ENCODE measurements at regions not wholly inside any gene's neighbourhood (a gene's known extent, or its start where the extent isn't known, plus 50 kb on each side); places are given as distances from the start of the nearest gene placed in this dataset.

GRCh38 chr5:142531977-142532780 is 153.7 kb downstream of the FGF1 start:
- H3K4me3 ChIP-seq = no peak overlapping the region
- H3K9me3 ChIP-seq = peaks cover 4 to 17% of the 10 kb centered on the region in 2 donors
- intact Hi-C loops (cut with DNase I; ENCODE audit: low total_unique reads) = no loop called here
- no peak for DNase-seq (ENCODE audit: low spot score in 2 of 2)
- H3K27ac ChIP-seq = no peak overlapping the region
- no peaks in the 10 kb centered on the region for H3K36me3 ChIP-seq
- TF ChIP-seq POLR2A (IDR thresholded peaks at IDR 0.05) (no peak), POLR2AphosphoS5 (IDR thresholded peaks at IDR 0.05) (no peak)
- TF ChIP-seq, protein P1, sequence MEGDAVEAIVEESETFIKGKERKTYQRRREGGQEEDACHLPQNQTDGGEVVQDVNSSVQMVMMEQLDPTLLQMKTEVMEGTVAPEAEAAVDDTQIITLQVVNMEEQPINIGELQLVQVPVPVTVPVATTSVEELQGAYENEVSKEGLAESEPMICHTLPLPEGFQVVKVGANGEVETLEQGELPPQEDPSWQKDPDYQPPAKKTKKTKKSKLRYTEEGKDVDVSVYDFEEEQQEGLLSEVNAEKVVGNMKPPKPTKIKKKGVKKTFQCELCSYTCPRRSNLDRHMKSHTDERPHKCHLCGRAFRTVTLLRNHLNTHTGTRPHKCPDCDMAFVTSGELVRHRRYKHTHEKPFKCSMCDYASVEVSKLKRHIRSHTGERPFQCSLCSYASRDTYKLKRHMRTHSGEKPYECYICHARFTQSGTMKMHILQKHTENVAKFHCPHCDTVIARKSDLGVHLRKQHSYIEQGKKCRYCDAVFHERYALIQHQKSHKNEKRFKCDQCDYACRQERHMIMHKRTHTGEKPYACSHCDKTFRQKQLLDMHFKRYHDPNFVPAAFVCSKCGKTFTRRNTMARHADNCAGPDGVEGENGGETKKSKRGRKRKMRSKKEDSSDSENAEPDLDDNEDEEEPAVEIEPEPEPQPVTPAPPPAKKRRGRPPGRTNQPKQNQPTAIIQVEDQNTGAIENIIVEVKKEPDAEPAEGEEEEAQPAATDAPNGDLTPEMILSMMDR (IDR thresholded peaks at IDR 0.05) = no peak
- H3K4me1 ChIP-seq = no peaks in the 10 kb centered on the region
- no peaks in the 10 kb centered on the region for H3K27me3 ChIP-seq

DNA sequence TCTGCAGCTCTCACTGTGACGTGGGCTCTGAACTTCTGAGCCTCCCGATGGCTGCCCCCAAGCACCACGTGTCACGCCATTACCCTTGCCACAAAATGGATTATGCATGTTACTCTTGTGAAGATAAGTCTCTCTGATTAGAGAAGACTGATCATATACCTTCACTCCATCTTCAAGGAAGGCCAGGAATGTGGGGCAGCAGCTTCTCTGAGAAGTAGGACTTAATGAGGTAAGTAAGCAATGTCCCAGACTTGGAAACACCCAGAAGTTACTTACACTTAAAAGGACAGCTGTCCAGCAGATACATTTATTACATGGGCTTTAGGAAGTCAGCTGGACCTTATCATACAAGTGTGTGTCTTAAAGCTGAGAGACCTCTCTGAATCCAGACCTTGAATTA is 155.0 kb downstream of the FGF1 start:
- no peak for TF ChIP-seq POLR2AphosphoS5 (IDR thresholded peaks at IDR 0.05)
- no peak for TF ChIP-seq POLR2A (IDR thresholded peaks at IDR 0.05)
- TF ChIP-seq, protein P1 (IDR thresholded peaks at IDR 0.05) = no peak
- H3K9me3 ChIP-seq = peaks cover 4 to 16% of the 10 kb centered on the region in 2 donors
- intact Hi-C loops (cut with DNase I; ENCODE audit: low total_unique reads) = no loop called here
- no peak for DNase-seq (ENCODE audit: low spot score in 2 of 2)
- no peaks in the 10 kb centered on the region for H3K27me3 ChIP-seq
- H3K4me1 ChIP-seq = no peaks in the 10 kb centered on the region
- H3K27ac ChIP-seq = no peak overlapping the region
- H3K4me3 ChIP-seq = no peak overlapping the region
- no peaks in the 10 kb centered on the region for H3K36me3 ChIP-seq

DNA sequence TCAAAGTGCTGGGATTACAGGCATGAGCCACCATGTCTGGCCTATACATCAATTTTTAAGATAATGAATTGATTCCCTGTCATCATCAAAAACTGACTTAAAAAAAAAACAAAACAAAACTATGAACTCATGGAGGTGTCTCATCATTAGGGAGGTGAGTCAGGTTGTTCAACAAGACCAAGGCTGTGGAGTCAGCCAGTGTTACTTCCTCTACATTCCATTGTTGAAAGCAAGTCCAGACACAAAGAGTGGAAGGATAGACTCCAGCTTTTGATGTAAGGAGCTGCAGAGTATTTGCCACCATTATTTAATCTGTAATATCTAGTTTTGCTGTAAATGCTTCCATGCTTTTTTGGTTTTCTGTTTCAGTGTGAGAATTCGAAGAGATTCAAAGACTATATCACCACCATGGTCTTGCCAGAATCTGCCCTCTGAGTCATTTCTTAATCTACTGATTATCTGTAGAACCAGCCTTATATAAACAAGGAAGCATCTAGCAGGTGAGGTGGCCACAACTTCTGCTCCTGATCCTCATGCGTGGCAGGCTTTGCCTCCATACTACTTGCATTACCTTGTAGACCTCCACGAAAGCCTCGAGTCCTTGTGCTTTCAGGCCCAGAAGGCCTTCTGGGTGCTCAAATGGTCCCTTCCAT is 156.1 kb downstream of the FGF1 start:
- Histone ChIP-seq H3K4me3 (no peak overlapping the region), H3K36me3 (no peaks in the 10 kb centered on the region), H3K27ac (no peak overlapping the region), H3K4me1 (no peaks in the 10 kb centered on the region), H3K9me3 (peaks cover 0 to 5% of the 10 kb centered on the region in 2 donors), H3K27me3 (no peaks in the 10 kb centered on the region)
- TF ChIP-seq POLR2AphosphoS5 (IDR thresholded peaks at IDR 0.05) (no peak), POLR2A (IDR thresholded peaks at IDR 0.05) (no peak)
- TF ChIP-seq, protein P1 (IDR thresholded peaks at IDR 0.05) = no peak
- intact Hi-C loops (cut with DNase I; ENCODE audit: low total_unique reads) = no loop called here
- no peak for DNase-seq (ENCODE audit: low spot score in 2 of 2)

- no peak for TF ChIP-seq POLR2AphosphoS5 (IDR thresholded peaks at IDR 0.05)
- no peak for TF ChIP-seq POLR2A (IDR thresholded peaks at IDR 0.05)
- TF ChIP-seq, protein P1 (IDR thresholded peaks at IDR 0.05) = no peak
- intact Hi-C loops (cut with DNase I; ENCODE audit: low total_unique reads) = no loop called here
- no peaks in the 10 kb centered on the region for H3K4me1 ChIP-seq
- no peak for DNase-seq (ENCODE audit: low spot score in 2 of 2)
- no peaks in the 10 kb centered on the region for H3K9me3 ChIP-seq
- no peaks in the 10 kb centered on the region for H3K36me3 ChIP-seq
- H3K27me3 ChIP-seq = no peaks in the 10 kb centered on the region
- no peak overlapping the region for H3K27ac ChIP-seq
- H3K4me3 ChIP-seq = no peak overlapping the region
Measured at GRCh38 chr5:142527664-142528295, 158.1 kb downstream of the FGF1 start.

DNA sequence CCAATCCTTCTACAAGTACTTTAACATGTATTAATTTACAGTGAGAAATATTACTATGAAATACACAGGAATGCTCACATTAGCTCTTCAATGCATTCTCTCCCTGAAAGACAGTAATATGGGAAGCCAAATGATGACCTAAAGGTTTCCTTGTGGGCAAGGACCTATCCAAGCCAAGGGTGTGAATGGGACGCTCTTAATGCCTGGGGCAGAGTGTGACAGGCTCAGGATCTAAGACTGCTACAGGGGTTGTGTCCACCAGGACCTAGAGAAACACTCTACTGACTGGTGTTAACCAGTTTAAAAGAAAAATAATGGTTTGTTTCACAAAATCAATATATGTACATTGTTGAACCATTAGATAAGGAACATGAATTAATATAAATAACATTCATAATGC is 158.7 kb downstream of the FGF1 start:
- Histone ChIP-seq H3K27me3 (no peaks in the 10 kb centered on the region), H3K4me3 (no peak overlapping the region), H3K9me3 (no peaks in the 10 kb centered on the region), H3K36me3 (no peaks in the 10 kb centered on the region), H3K27ac (no peak overlapping the region), H3K4me1 (no peaks in the 10 kb centered on the region)
- intact Hi-C loops (cut with DNase I; ENCODE audit: low total_unique reads) = no loop called here
- DNase-seq (ENCODE audit: low spot score in 2 of 2) = no peak
- TF ChIP-seq, protein P1 (IDR thresholded peaks at IDR 0.05) = no peak
- no peak for TF ChIP-seq POLR2AphosphoS5 (IDR thresholded peaks at IDR 0.05)
- no peak for TF ChIP-seq POLR2A (IDR thresholded peaks at IDR 0.05)
